ENCODE measurements at regions not wholly inside any gene's neighbourhood (a gene's known extent, or its start where the extent isn't known, plus 50 kb on each side); places are given as distances from the start of the nearest gene placed in this dataset.

DNA sequence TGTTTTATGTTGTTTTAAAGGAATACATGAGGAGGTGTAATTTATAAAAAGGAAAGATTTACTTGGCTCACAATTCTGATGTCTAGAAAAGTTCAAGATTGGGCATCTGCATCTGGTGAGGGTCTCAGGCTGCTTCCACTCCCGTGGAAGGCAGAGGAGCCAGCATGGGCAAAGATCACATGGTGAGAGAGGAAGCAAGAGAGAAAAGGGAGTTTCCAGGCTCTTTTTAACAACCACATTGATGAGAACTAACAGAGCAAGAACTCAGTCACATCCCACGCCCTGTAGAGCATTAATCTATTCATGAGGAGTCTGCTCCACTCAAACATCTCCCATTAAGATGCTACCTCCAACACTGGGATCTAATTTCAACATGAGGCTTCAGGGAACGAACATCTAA lies 1666.3 kb downstream of the HACE1 start:
- DNase-seq (ENCODE audit: low read depth in 1 of 2, low spot score in 1 of 2): no peak

DNA sequence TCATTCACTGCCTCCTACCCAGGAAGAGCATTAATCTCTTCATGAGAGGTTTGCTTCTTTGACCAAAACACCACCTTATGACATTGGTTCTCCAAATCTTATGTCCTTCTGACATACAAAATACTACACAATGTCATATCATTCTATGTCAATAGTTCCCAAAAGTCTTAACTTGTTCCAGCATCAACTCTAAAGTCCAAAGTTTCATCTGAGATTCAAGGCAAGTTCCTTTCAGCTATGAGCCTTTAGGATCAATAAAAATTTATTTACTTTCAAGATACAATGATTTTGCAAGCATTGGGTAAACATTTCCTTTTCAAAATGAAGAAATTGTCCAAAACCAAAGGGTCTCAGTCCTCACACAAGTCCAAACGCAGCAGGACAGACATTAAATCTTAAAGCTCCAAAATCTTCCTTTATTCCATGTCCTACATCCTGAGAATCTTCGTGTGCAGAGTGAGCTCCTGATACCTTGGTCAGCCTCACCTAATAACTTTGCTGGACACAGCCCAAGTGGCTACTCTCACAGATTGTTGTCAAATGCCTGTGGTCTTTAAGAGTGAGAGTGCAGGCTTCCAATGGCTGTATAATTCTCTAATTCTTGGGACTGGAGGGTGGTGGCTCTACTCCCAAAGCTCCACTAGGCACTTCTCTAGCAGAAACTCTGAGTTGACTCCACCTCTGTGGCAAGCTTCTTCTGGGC lies 1668.2 kb downstream of the HACE1 start:
- DNase-seq (ENCODE audit: low read depth in 1 of 2, low spot score in 1 of 2): no peak

DNA sequence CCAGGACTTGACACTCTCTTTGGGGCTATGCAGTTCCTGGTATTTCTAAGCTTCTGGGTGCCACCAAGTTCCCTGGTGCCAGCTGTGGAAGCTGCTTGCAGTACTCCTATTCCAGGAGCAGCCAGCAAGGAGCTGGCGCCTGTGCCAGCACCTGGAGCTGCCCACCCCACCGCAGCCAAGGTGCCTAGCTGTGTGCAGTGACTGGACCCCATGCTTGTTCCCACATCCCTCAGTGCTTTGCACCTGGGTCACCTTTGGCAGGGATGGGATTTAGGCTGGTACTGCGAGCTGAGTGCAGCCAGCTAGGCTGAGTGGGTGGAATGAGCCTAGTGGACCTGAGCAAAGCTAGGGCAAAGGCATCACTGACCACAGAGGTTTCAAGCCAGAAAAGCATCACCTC lies 1674.9 kb downstream of the HACE1 start:
- no peak for DNase-seq (ENCODE audit: low read depth in 1 of 2, low spot score in 1 of 2)

DNA sequence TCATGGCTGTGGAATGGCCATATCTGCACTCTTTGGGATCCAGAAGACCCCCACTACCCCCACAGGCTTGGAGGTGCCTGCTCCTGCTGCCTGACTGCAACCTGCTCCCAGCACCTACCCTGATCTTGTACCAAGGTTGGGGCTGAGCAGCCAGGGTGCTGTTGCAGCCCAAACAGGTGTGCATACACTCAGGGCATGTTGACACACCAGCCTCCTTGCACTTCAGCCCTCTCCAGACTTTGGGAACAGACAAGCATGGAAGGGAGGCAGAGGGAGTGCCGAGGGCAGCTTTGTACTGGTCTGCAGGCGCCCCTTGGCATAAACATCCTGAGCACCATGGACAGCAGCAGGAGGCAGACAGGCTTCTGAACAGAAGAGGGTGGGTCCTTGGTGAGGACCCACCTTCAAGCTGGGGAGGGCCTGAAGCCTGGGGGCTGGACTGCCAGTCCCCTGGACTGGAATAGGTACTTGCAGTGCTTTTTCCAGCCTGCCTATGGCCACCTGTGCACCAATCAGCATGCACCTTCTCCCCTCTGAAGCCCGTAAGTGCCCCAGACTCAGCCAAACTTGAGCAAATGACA lies 1675.8 kb downstream of the HACE1 start:
- no peak for DNase-seq (ENCODE audit: low read depth in 1 of 2, low spot score in 1 of 2)

DNA sequence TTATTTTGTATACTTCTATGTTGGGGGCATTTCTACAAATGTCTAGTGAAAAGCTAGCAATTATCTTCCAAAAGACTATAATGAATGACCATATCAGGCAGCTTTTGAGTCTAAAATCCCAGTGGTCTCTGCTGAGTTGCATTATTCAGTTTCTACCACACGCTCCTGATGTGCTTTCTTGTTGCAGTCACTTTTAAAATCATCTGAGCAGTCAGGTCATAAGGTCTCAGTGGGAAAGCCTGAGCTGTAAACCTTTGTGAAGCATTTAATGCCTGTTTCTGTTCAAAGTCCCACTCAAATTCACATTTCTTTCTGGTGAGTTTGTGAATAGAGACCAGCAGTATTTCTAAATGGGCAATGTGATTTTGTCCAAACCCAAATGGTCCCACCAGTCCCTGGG lies 1681.5 kb downstream of the HACE1 start:
- no peak for DNase-seq (ENCODE audit: low read depth in 1 of 2, low spot score in 1 of 2)

DNA sequence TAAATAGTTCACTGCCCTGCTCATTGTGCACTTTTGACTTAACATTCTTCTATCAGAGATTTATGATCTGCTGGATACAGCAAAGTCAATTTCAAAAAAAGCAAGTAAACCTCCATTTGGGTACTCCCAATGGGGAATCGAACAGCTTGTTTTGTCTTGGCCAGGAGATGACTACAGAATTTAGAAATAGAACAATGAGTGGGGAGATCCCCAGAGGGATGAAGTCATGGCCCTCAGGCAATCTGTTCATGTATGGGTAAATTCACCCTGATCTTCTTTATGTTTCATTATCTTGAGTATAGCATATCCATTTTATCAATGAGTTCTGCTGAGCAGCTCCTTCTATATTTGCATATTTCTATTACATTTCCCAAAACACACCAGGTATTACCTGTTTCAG lies 1681.9 kb downstream of the HACE1 start:
- DNase-seq (ENCODE audit: low read depth in 1 of 2, low spot score in 1 of 2): no peak

DNA sequence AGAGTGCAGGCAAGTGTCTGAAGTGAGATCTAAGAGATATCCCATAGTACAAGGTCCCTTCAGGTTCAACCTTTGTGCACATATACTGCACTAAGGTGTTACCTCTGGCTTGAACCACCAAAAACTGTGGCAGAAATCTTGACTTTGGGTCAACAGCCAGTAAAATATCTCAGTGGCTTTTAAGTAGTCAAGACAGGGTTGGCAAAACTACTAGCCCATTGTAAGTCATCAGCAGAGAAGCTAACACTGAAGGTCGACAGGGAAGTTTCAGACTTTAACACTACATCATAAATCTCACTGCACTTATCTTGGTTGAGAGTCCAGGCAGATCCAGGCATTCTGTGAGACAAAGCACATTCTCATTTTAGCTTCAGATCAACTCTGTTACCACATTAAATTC lies 1684.7 kb downstream of the HACE1 start:
- DNase-seq (ENCODE audit: low read depth in 1 of 2, low spot score in 1 of 2): no peak

DNA sequence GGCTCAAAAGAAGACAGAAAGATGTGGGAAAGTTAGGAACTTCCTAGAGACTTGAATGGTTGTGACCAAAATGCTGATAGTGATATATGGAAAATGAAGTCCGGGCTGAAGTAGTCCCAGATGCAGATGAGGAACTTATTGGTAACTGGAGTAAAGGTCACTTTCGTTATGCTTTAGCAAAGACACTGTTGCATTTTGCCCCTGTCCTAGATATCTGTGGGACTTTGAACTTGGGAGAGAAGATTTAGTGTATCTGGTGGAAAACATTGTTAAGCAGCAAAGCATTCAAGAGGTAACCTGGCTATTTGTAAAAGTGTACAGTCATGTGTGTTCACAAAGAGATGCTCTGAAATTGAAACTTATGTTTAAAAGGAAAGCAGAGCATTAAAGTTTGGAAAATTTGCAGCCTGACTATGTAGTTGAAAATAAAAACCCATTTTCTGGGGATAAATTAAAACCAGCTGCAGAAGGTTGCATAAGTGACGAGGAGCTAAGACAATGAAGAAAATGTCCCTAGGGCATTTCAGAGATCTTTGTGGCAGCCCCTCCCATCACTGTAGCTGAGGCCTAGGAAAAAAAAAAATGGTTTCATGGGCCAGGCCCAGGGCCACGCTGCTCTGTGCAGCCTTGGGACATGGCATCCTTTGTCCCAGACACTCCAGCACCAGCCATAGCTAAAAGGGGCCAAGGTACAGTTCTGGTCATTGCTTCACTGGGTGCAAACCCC lies 1692.2 kb downstream of the HACE1 start:
- no peak for DNase-seq (ENCODE audit: low read depth in 1 of 2, low spot score in 1 of 2)

DNA sequence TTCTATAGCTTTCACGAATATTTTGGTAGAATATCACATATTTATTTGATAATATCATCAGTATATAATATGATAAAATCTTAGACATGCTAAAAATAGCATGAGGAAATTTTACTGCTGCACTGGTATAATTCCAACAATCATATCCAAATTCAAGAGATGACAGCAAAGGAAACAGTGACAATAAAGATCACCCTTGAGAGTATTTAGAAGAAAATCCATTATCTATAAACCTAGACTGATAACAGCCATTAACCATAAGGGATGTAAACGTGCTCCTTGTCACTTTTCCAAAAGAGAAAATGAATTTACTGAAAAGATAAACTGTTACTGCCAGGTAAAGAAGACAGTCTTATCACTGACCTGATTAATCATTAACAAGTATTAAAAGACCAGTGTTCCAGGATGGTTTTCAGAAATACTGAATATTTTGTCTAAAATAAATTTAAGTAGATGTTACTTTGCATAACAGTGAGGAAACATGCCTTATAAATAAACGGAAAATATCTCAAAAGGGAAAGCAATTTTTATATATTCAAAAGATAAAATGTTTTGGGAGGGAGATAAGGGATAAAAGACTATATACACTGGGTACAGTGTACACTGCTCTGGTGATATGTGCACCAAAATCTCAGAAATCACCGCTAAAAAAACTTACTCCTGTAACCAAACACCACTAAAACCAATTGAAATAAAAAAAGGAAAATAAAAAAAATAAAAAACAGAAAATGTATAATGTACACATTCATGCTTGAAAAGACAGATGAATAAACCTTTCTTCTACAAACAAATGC lies 1704.7 kb downstream of the HACE1 start:
- DNase-seq (ENCODE audit: low read depth in 1 of 2, low spot score in 1 of 2): no peak

DNA sequence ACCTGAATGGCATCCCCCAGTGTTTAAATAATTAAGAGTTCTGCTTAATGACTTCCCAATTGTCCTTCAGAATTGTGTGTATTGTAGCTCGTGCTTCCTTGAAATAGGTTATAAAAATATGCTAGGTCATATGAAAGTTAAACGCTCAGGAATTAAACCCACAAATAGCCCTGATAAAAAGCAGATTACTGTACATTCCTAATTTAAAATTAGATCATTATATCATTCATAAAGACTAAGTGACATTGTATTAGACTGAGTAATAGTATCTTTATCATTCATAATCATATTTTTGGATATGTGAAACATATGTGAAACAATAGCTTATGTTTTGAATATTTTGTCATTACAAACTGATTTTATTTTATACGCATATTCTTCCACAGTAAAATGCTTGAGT lies 1706.7 kb downstream of the HACE1 start:
- DNase-seq (ENCODE audit: low read depth in 1 of 2, low spot score in 1 of 2): no peak

DNA sequence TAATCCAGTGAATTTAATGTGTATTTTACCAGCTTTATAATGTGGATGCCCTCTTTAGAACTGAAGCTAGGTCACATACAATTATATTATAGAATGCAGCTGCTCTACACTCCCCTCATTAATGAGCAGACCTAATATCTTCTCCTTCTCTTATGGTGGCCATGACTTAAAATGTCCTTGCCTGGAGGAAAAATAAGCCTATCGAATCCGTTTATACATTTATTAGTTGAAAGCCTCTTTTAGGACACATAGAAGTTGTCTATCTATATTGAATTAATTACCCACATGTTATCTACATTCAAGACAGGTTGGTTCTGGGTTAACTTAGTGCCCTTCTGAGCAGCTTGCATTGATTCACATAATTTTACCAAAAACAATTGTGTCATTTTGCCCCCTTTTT lies 1716.8 kb downstream of the HACE1 start:
- no peak for DNase-seq (ENCODE audit: low read depth in 1 of 2, low spot score in 1 of 2)

DNA sequence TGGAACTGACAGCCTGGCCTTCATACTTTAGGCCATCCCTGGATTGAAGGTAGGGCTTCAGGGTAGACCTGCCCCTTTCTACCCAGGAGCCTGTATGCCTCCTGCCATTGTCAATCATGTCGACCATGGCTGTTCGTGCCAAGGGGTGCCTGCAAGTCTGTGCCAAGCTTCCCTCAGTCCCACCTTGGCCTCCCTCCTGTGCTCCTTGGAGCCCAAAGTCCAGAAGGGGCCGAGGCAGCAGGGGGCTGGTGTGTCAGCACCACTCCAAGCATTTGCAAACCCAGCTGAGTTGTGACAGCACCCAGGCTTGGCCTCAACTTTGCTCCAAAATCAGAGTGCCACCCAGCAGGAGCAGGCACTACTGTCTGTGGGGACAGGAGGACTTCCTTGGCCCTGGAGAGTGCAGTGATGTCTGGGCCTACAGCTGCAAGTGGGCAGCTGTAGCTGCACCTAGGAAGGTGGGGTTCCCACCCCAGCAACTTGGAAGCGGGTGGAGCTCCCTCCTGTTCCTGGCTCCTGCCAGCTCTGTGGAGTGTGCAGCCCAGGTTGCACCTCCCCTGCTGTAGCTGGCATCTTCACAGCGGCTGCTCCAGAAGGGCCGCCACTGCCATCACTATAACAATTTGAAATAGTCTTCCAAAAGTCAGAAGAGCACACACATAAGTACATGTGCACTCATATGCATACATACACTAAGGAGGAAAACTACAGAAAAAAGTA lies 1719.3 kb downstream of the HACE1 start:
- DNase-seq (ENCODE audit: low read depth in 1 of 2, low spot score in 1 of 2): no peak

DNA sequence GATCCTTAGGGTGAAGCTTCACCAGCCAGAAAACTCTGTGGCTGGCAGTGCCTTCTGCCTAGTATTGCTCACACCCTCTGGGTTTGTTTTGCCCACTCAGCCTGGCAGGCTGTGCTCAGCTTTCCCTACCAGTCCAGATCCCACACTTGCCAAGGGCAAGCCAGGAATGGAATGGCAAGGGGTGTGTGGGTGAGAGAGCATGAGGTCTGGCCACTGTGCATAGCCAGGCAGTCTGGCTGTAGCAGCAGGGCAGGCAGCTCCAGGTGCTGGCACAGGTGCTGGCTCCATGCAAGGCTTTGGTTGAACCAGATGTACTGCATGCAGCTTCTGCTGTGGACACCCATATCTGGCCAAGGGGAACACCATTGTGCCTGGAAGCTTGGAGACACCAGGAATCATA lies 1720.3 kb downstream of the HACE1 start:
- DNase-seq (ENCODE audit: low read depth in 1 of 2, low spot score in 1 of 2): no peak

DNA sequence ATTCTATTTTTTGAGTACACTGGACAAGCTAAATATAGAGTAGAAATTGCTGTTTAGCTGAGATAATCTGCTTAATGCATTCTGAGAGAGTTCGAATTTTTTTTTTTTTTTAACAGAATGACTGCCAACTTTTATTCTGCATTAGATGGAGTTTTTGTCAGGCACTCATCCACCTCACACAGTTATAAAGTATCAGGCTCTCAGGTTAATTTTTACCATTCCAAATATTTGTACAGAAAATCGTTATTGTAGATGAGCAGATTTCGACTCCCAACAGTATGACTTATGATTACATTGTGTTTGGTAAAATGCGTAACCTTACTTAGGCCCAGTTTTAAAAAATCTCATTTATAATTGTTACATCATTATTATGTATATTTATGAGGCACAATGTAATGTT lies 1731.0 kb downstream of the GRIK2 start:
- no peak for DNase-seq (ENCODE audit: low read depth in 1 of 2, low spot score in 1 of 2)

DNA sequence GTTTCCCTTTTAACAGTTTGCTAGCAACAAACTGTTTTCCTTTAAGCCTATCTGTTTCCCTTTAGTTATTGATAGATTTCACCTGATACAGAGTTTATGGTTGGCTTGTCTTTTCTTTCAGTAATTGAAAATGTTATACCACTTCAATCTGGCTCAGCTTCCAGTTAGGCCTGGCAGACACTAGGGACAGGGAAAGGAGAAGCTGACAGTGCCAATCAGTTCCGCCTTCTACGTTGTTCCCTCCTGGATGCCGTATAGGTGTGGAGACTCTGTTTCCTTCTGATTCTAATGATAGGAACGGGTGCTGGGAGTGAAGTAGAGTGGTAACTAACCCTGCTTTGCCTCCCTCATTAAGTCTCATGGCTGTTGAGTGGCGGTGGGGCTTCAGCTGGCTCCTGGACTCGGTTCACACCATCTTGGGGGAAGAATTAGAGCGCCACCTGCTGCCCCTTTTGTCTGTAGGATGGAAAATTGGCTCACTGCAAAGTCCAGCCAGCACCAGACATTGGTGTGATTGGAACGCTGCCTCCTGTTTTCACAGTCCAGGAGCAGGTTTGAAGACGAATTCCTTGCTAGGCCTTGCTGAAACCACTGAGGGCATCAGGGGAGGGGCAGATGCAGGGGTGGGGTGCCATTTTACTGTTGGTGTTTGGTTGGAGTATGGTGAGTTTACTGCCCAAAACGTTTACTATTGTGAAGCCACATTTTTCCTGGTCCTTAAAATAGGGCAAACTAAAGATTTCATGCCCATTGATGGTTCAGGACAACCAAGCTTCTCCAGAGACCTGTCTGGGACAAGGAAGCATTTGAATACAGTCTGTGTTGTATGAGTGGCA lies 1729.5 kb downstream of the GRIK2 start:
- DNase-seq (ENCODE audit: low read depth in 1 of 2, low spot score in 1 of 2): no peak

DNA sequence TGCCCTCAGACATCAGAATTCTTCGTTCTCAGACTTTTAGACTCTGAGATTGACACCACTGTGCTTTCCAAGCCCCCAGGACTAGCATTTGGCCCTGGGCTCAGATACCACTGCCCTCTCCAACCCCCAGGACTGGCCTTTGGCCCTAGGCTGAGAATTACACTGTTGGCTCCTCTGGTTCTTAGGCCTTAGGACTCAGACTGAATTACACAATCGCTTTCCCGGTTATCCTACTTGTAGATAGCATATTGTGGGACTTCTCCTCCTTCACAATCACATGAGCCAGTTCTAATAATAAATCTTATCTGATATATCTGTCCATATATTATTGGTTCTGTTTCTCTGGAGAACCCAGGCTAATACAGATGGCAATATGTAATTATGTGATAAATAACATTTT lies 1725.5 kb downstream of the GRIK2 start:
- DNase-seq (ENCODE audit: low read depth in 1 of 2, low spot score in 1 of 2): no peak

DNA sequence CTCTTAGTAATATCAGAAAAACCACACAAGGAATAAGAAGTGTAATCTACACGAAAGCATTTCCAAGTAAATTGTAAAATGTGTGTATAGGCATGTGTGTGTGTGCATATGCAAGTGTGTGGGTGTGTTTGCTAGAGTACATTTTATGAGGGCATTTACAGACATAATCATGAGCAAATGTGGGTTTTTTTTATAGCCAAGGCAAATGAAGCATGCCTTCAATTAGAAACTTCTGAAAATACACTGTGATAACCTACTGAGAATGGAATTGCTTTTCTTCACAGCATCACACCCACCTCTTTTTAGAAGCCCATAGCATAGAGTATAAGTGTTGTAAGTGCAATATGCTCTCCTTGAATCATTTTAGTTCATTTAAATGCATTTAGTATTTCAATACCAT lies 1721.1 kb downstream of the GRIK2 start:
- DNase-seq (ENCODE audit: low read depth in 1 of 2, low spot score in 1 of 2): no peak

DNA sequence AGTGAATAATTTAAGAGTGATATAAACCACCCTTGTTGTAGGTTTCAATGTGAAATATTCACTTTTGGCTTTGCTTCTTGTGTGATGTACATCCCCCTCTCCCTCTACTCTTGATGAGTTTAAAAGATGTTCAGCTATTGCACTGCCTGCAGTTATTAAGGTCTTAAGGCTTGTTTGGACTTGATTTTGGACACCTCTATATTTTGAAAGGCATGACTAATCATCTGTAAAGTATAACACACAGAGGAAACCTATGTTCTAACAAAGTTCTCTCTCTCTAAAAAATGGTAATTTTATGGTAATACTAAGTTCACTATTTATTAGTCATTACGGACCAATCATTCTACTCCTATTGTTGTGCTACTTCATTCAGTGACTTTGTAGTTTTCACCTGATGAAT lies 1719.9 kb downstream of the GRIK2 start:
- DNase-seq (ENCODE audit: low read depth in 1 of 2, low spot score in 1 of 2): no peak

DNA sequence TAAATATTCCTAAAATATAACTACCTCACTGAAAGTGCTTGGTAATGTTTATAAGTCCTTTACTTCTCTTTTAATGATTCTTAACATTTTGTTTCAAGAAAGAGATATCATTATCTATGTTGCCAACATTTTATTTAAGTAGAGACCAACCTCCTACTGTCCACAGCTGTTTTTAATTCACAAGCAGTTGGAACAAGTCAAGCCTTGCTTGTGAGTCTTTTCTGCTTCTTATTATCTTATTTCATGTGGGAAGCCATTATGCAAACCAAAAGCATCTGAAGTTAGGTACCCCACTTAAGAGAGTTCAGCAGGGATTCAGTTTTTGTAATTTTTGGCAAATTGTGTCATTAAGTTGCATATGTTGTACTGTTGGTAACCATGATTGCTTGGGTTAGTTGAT lies 1714.5 kb downstream of the GRIK2 start:
- no peak for DNase-seq (ENCODE audit: low read depth in 1 of 2, low spot score in 1 of 2)

DNA sequence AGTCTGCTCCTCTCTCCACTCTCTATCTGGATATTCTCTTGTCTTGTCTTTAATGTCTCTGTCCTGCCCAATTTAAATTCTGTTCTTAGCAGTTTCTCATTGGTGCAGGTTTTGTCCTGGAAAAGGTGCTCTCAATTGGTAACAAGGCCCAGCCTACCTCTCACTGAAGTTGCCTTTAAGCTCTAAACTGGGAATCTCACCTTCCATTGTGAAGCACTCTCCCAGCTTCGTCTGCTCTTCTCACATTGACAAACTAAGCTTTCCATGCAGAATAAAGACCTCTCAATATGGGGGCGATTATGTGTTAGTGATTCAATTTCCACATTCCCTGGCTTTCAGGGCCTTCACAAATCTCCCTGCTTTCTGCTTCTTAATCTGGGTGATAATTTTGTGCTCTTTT lies 1712.2 kb downstream of the GRIK2 start:
- DNase-seq (ENCODE audit: low read depth in 1 of 2, low spot score in 1 of 2): no peak
